ENCODE measurements at regions not wholly inside any gene's neighbourhood (a gene's known extent, or its start where the extent isn't known, plus 50 kb on each side); places are given as distances from the start of the nearest gene placed in this dataset.

DNA sequence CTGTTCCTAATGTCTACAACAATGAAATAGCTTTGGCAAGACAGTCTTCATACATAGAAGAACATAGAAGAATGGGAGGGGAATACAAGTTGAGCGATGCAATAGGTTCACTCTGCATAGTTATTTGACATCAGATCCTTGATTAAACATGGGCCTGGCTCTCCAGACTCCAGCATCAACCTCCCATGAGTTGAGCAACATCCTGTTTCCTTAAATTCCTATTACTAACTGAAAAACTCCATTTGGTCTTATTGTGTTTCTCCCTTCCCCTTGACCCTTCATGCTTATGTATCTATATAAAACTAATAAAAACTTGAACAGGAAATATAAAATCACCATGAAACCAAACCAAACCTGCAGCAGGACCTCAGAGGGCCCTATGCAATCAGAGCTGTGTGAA, 304.5 kb upstream of the SATB1 start:
- peak overlapping the region; percentile 32 for H3K27ac ChIP-seq
- TF ChIP-seq CTCF (conservative IDR thresholded peaks at IDR 0.05) = no peak

- no peak overlapping the region for H3K27ac ChIP-seq
- no peak for TF ChIP-seq CTCF (conservative IDR thresholded peaks at IDR 0.05)
Measured at GRCh38 chr3:18725668-18726407, 300.7 kb upstream of the SATB1 start.

GRCh38 chr3:18724456-18724855, 299.3 kb upstream of the SATB1 start:
- no peak overlapping the region for H3K27ac ChIP-seq

GRCh38 chr3:18723206-18723810, 298.2 kb upstream of the SATB1 start:
- no peak overlapping the region for H3K27ac ChIP-seq
- TF ChIP-seq CTCF (conservative IDR thresholded peaks at IDR 0.05) = no peak

More at GRCh38 chr3:18724456-18724855, 299.3 kb upstream of the SATB1 start:
- TF ChIP-seq CTCF (conservative IDR thresholded peaks at IDR 0.05) = no peak

GRCh38 chr3:18720543-18720942, 295.4 kb upstream of the SATB1 start:
- H3K27ac ChIP-seq = no peak overlapping the region
- TF ChIP-seq CTCF (conservative IDR thresholded peaks at IDR 0.05) = no peak

GRCh38 chr3:18717598-18717997, 292.5 kb upstream of the SATB1 start:
- H3K27ac ChIP-seq = no peak overlapping the region

DNA sequence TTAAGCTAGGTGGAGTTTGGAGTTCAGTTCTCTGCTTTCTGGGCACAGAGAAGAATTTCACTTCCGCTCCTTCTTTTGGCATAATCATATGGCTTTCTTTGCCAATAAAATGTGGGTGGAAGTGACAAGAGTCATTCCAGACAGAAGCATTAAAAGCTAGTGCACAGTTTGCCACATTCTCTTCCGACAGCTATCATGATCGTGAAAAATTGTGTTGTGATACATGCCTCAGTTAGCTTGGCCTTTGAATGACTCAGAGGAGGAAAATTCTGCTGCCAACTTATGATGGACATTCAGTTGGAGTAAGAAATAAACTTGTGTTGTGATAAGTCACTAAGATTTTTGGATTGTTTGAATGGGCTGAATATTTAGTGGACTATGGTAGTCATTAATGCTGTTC, 291.7 kb upstream of the SATB1 start:
- no peak overlapping the region for H3K27ac ChIP-seq
- TF ChIP-seq CTCF (conservative IDR thresholded peaks at IDR 0.05) = no peak

More at GRCh38 chr3:18717598-18717997, 292.5 kb upstream of the SATB1 start:
- no peak for TF ChIP-seq CTCF (conservative IDR thresholded peaks at IDR 0.05)

Measured in VCaP (cell line).